HepG2 (cell line): ENCODE measurements at regions not wholly inside any gene's neighbourhood (a gene's known extent, or its start where the extent isn't known, plus 50 kb on each side); places are given as distances from the start of the nearest gene placed in this dataset.

Experiments
- FOSL2 ChIP-seq: sonication (generic); formaldehyde crosslinking; IDR thresholded peaks from 2 replicates; pipeline ENCODE4 v1.4.0; 2020; ENCODE audit warnings: missing genetic modification reagents
- HIC2 ChIP-seq: sonication (generic); formaldehyde crosslinking; IDR thresholded peaks from 2 replicates; pipeline ENCODE4 v1.9.0; 2022; ENCODE audit warnings: low read depth, missing genetic modification reagents
- HOXA9 ChIP-seq: sonication (generic); formaldehyde crosslinking; IDR thresholded peaks from 2 replicates; pipeline ENCODE4 v1.8.1; 2022; ENCODE audit warnings: missing genetic modification reagents, mild to moderate bottlenecking, moderate library complexity, borderline replicate concordance
- MYNN ChIP-seq: sonication (generic); formaldehyde crosslinking; IDR thresholded peaks from 2 replicates; pipeline ENCODE4 v1.4.0; 2020; ENCODE audit warnings: mild to moderate bottlenecking, low read depth, missing genetic modification reagents
- MYPOP ChIP-seq: sonication (generic); formaldehyde crosslinking; IDR thresholded peaks from 2 replicates; pipeline ENCODE4 v1.8.1; 2023; ENCODE audit warnings: mild to moderate bottlenecking, moderate library complexity, missing genetic modification reagents
- SSRP1 ChIP-seq: IDR thresholded peaks from 2 replicates; pipeline ENCODE4 v1.6.1; 2016; ENCODE audit warnings: control low read depth
- TFDP2 ChIP-seq: sonication (generic); formaldehyde crosslinking; IDR thresholded peaks from 2 replicates; pipeline ENCODE4 v1.4.0; 2020; ENCODE audit warnings: missing genetic modification reagents
- ZBTB25 ChIP-seq: IDR thresholded peaks from 2 replicates; pipeline ENCODE4 v1.6.1; 2018; ENCODE audit warnings: missing genetic modification reagents
- ZFP1 ChIP-seq: IDR thresholded peaks from 2 replicates; pipeline ENCODE4 v1.6.1; 2016
- ZNF318 ChIP-seq: sonication (generic); formaldehyde crosslinking; IDR thresholded peaks from 2 replicates; pipeline ENCODE4 v1.4.0; 2020; ENCODE audit warnings: mild to moderate bottlenecking, missing genetic modification reagents
- ZNF770 ChIP-seq: sonication (generic); formaldehyde crosslinking; IDR thresholded peaks from 2 replicates; pipeline ENCODE4 v1.5.0; 2020; ENCODE audit warnings: mild to moderate bottlenecking, missing genetic modification reagents
- ZNF790 ChIP-seq: sonication (generic); formaldehyde crosslinking; IDR thresholded peaks from 2 replicates; pipeline ENCODE4 v1.8.0; 2022; ENCODE audit warnings: missing genetic modification reagents, mild to moderate bottlenecking, borderline replicate concordance

- TF ChIP-seq ZNF318 (CRISPR knock-in tag): no peak
- no peak for TF ChIP-seq HIC2 (CRISPR knock-in tag)
- TF ChIP-seq TFDP2 (CRISPR knock-in tag): no peak
- TF ChIP-seq ZNF770 (CRISPR knock-in tag): peak; percentile 87
- no peak for TF ChIP-seq MYNN
- TF ChIP-seq ZNF790: no peak
- TF ChIP-seq HOXA9 (CRISPR knock-in tag): no peak
- no peak for TF ChIP-seq MYPOP (CRISPR knock-in tag)
- no peak for TF ChIP-seq ZFP1
- TF ChIP-seq FOSL2: no peak
- no peak for TF ChIP-seq SSRP1 (CRISPR knock-in tag)
- no peak for TF ChIP-seq ZBTB25 (CRISPR knock-in tag)
Observed at GRCh38 chr2:74043345-74044329, 58.9 kb downstream of the TET3 start (continued).
